OCI-LY7 (cell line): ENCODE measurements at regions not wholly inside any gene's neighbourhood (a gene's known extent, or its start where the extent isn't known, plus 50 kb on each side); places are given as distances from the start of the nearest gene placed in this dataset.

ENCODE experiments used
- BruUV-seq: library from RNA; stranded (reverse); fragments of 400-500 nt; replicated peaks from 2 replicates; lab custom pipeline; 2021; lab: Mats Ljungman, UMichigan
- CTCF ChIA-PET: fragments of 300-600 bp; sonication (Branson Sonifier 250); formaldehyde crosslinking; loops from one replicate; lab custom pipeline; 2022; ENCODE audit warnings: antibody characterized with exemption; ENCODE audit not compliant: unreplicated experiment; lab: Charles Lee
- POLR2A ChIA-PET: fragments of 300-600 bp; sonication (Branson Sonifier 250); formaldehyde crosslinking; loops from one replicate; lab custom pipeline; 2022; ENCODE audit warnings: antibody characterized with exemption; lab: Charles Lee
- DNase-seq: peaks from one replicate; pipeline ENCODE4 v3.0.0-alpha.2; 2015; ENCODE audit warnings: low spot score
- H2AFZ ChIP-seq: fragments of 200-600 bp; sonication (generic), shearing (Covaris generic); 2 replicates; pipeline ENCODE4 v1.6.1; 2014; ENCODE audit warnings: mild to moderate bottlenecking, antibody characterized with exemption, low read length, moderate library complexity
- H3K27ac ChIP-seq: fragments of 200-600 bp; sonication (generic); 2 replicates; pipeline ENCODE4 v1.5.1; 2014; ENCODE audit warnings: mixed run types, low read depth, mild to moderate bottlenecking, moderate library complexity, low read length, inconsistent platforms; ENCODE audit not compliant: poor library complexity, severe bottlenecking
- H3K36me3 ChIP-seq: fragments of 200-600 bp; sonication (generic); 2 replicates; pipeline ENCODE4 v1.6.1; 2014; ENCODE audit warnings: mild to moderate bottlenecking, antibody characterized with exemption, low read length, moderate library complexity, mixed read lengths; ENCODE audit not compliant: insufficient read depth
- H3K4me1 ChIP-seq: fragments of 200-600 bp; sonication (generic); 2 replicates; pipeline ENCODE4 v1.5.1; 2014; ENCODE audit warnings: mild to moderate bottlenecking, low read length; ENCODE audit not compliant: insufficient read depth, poor library complexity, severe bottlenecking
- H3K4me2 ChIP-seq: fragments of 200-600 bp; sonication (generic); 2 replicates; pipeline ENCODE4 v1.6.1; 2014; ENCODE audit warnings: mild to moderate bottlenecking, low read length
- H3K4me3 ChIP-seq: fragments of 200-600 bp; sonication (generic); 2 replicates; pipeline ENCODE4 v1.5.1; 2014; ENCODE audit warnings: mild to moderate bottlenecking, low read depth, low read length; ENCODE audit not compliant: poor library complexity, severe bottlenecking
- H3K79me2 ChIP-seq: fragments of 200-600 bp; sonication (generic); 2 replicates; pipeline ENCODE4 v1.6.1; 2016; ENCODE audit warnings: low read depth, mild to moderate bottlenecking, low read length, moderate library complexity, mixed read lengths; ENCODE audit not compliant: insufficient read depth
- H3K9me2 ChIP-seq: fragments of 200-600 bp; sonication (generic); 2 replicates; pipeline ENCODE4 v1.6.1; 2016; ENCODE audit warnings: mild to moderate bottlenecking, low read length, mixed read lengths; ENCODE audit not compliant: insufficient read depth
- H3K9me3 ChIP-seq: fragments of 200-600 bp; sonication (generic); 2 replicates; pipeline ENCODE4 v1.6.1; 2014; ENCODE audit warnings: mild to moderate bottlenecking, mixed run types, low read length, mixed read lengths
- H4K20me1 ChIP-seq: fragments of 200-600 bp; sonication (generic); 2 replicates; pipeline ENCODE4 v1.6.1; 2014; ENCODE audit warnings: mild to moderate bottlenecking, antibody characterized with exemption, low read length, moderate library complexity, mixed read lengths; ENCODE audit not compliant: insufficient read depth
- CTCF ChIP-seq: fragments of 200-600 bp; sonication (generic); conservative IDR thresholded peaks from 2 replicates; pipeline ENCODE4 v1.5.1; 2014; ENCODE audit warnings: mild to moderate bottlenecking, antibody characterized with exemption, low read length, moderate library complexity, mixed read lengths
- EZH2phosphoT487 ChIP-seq: fragments of 200-600 bp; sonication (generic); IDR thresholded peaks from 2 replicates; pipeline ENCODE4 v1.6.1; 2018; ENCODE audit warnings: low read depth, borderline replicate concordance, mild to moderate bottlenecking, mixed run types, antibody characterized with exemption, low read length, moderate library complexity, mixed read lengths
- intact Hi-C: fragments of 100-400 bp; cut with micrococcal nuclease; formaldehyde crosslinking; loops from one replicate; pipeline ENCODE4 v1.10.0; 2022; ENCODE audit not compliant: unreplicated experiment

- no peaks in the 10 kb centered on the region for H3K9me3 ChIP-seq
- no peak overlapping the region for H3K4me3 ChIP-seq
- POLR2A ChIA-PET = no interaction called here
- no peak overlapping the region for H3K4me2 ChIP-seq
- CTCF ChIA-PET = no interaction called here
- H2AFZ ChIP-seq = no peak overlapping the region
- no peaks in the 10 kb centered on the region for H3K9me2 ChIP-seq
- no peak for DNase-seq
- no peak for TF ChIP-seq CTCF
- no peak for TF ChIP-seq EZH2phosphoT487
- no peaks in the 10 kb centered on the region for H3K79me2 ChIP-seq
- H4K20me1 ChIP-seq = no peaks in the 10 kb centered on the region
- H3K4me1 ChIP-seq = no peaks in the 10 kb centered on the region
- intact Hi-C loops = no loop called here
- H3K27ac ChIP-seq = no peak overlapping the region
- no TSS peak for BruUV-seq
- no peaks in the 10 kb centered on the region for H3K36me3 ChIP-seq
These were observed 862.0 kb upstream of the NEGR1 start for GRCh38 chr1:73144311-73144710.

- TF ChIP-seq CTCF = no peak
- TF ChIP-seq EZH2phosphoT487 = no peak
- intact Hi-C loops = no loop called here
- POLR2A ChIA-PET = no interaction called here
These were observed 854.6 kb upstream of the NEGR1 start for GRCh38 chr1:73136975-73137374.

GRCh38 chr1:73106931-73107330, 824.6 kb upstream of the NEGR1 start:
- H3K79me2 ChIP-seq = no peaks in the 10 kb centered on the region

More at GRCh38 chr1:73136975-73137374, 854.6 kb upstream of the NEGR1 start:
- H3K27ac ChIP-seq = no peak overlapping the region
- no TSS peak for BruUV-seq
- DNase-seq = no peak
- no peaks in the 10 kb centered on the region for H3K9me3 ChIP-seq
- no peak overlapping the region for H3K4me2 ChIP-seq
- H4K20me1 ChIP-seq = no peaks in the 10 kb centered on the region
- no peaks in the 10 kb centered on the region for H3K36me3 ChIP-seq
- no peaks in the 10 kb centered on the region for H3K4me1 ChIP-seq
- no peaks in the 10 kb centered on the region for H3K79me2 ChIP-seq
- no peak overlapping the region for H2AFZ ChIP-seq
- no peaks in the 10 kb centered on the region for H3K9me2 ChIP-seq
- no peak overlapping the region for H3K4me3 ChIP-seq
- CTCF ChIA-PET = no interaction called here

More at GRCh38 chr1:73106931-73107330, 824.6 kb upstream of the NEGR1 start:
- Histone ChIP-seq H3K4me2 (no peak overlapping the region), H2AFZ (no peak overlapping the region), H4K20me1 (no peaks in the 10 kb centered on the region), H3K4me1 (no peaks in the 10 kb centered on the region), H3K4me3 (no peak overlapping the region), H3K27ac (no peak overlapping the region), H3K36me3 (no peaks in the 10 kb centered on the region), H3K9me3 (no peaks in the 10 kb centered on the region), H3K9me2 (no peaks in the 10 kb centered on the region)
- no peak for DNase-seq
- BruUV-seq = no TSS peak
- POLR2A ChIA-PET = interaction anchor here (0.6 kb wide), 1 partner anchor 8 kb away, joined by 3 read pairs; no protein-coding TSS in a partner anchor
- TF ChIP-seq EZH2phosphoT487 (no peak), CTCF (no peak)
- CTCF ChIA-PET = no interaction called here
- intact Hi-C loops = no loop called here
